HG03442 (cell line): ENCODE measurements at regions not wholly inside any gene's neighbourhood (a gene's known extent, or its start where the extent isn't known, plus 50 kb on each side); places are given as distances from the start of the nearest gene placed in this dataset.
"Not testable (repeated sequence)": the region's sequence is repeated elsewhere in the genome, so short reads cannot be mapped to it uniquely, and the experiment has no call there.

Source experiments
- ATAC-seq: cut with Tn5 transposase; IDR thresholded peaks from one replicate; pipeline ENCODE4 v1.9.1; 2021; ENCODE audit warnings: mild to moderate bottlenecking, moderate library complexity; ENCODE audit not compliant: unreplicated experiment

DNA sequence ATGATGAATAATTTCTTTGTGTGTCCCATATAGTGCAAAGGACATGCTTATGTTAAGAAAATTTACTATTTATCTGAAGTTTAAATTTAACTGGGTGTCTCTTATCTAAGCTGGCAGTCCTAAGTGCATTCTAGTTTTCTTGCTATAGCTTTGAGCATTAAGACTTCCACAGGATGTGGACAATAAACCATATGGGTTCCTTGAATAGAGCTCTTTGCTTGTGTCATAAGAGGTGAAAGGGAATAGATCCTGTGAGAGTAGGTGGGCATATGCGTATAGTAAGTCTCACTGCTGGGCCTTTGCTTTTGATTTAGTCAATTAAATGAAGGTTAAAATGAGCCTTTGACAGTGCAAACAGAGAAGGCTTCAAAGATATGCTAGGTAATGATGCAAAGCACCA is 223.4 kb upstream of the GYPA start:
- ATAC-seq: no peak

DNA sequence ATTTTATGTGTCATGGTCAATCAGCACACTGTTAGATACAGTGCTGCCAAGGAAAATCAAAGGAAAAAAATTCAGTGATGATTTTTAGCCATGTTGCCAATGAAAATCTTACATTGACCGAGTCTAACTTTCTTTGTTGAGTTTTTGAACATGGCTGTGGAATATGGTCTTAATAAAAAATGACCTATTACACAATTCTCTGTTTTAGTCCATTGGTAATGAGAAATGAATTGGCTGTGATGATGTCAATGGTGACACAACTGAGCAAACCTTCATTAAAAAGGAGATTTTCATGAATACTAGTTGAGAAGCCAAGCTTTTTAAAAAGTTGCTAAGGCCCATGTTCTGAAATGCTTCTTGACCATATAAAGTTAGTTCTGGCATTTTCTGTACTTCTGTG is 225.9 kb upstream of the GYPA start:
- no peak for ATAC-seq

DNA sequence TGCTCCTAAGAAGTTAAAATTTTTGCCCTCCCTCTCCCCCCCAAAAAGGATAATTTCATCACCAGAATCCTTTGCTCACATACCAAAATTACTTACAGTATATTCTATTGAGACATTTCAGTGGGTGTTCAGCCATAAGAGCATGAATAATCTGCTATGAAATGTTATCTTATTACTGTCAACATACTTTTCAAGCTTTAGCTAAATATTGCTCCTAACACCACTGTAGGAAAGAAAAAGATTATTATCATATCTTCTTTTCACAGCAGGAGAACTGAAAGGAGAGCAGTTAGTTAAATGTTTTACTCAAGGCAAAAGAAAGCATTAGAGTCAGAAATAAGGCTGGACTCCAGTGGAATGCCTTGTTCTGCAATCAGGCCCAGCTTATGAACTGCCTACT is 231.0 kb upstream of the GYPA start:
- ATAC-seq: no peak

DNA sequence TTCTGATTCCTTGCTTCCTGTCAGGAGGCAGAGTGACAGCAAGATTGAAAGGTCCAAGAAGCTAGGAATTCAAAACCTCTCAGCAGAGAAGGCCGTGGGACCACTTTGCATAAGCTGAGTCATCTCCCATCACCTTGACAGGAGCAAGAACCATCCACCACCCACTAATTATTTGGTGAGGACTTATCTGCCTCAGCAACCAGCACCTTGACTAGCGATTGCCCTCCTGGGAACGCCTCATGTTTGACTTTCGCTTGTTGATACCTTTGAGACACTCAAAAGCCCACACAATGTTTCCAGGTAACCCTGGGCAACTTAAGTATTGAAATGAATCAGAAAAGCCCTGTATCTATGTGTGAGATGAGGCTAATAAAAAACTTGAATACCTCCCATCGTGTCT is 233.5 kb upstream of the GYPA start:
- peak; percentile 94 for ATAC-seq

DNA sequence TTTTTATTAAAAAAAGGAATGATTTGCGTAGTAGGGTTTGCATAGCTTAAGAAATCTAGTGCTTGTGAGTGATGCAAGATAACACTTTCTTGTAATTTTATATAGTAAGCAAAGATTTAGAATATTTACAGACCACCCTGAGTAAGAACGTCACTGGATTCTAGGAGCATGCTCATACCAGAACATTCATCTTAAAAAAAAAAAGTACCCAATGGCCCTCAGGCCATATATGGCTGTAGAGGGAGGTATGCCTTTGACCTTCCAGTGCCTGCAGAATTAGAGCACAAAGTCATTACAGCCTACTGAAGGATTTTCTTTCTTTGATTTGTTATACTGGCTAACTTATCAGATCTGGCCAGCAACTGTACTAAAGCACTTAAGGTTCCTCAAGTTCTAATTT is 236.3 kb upstream of the GYPA start:
- ATAC-seq: no peak

DNA sequence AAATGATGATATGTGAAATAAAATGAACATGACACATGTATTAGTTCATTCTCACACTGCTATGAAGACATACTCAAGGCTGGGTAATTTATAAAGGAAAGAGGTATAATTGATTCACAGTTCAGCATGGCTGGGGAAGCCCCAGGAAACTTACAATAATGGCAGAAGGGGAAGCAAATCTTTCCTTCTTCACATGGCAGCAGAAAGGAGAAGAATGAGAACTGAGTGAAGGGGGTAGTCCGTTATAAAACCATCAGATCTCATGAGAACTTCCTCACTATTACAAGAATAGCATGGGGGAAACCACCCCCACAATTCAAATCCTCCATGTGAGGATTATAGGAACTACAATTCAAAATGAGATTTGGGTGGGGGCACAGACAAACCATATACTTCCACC is 243.9 kb upstream of the GYPA start:
- no peak for ATAC-seq

DNA sequence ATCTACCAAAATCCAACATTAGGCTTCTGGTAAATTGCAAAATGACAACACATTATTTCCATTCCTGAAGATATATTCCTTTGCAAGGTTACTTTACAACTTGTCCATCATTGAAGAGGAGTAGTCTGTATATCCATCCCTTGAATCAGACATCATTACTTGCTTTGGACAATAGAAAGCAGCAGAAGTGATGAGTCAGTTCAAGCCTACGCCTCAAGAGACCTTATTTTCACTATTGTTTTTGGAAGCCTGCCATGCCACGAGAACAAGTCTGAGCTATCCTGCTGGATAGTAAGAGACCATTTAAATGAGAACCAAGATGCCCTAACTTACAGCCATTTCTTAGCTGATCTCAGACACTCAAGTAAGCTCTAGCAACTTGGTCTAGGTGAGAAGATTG is 246.0 kb upstream of the HHIP start:
- ATAC-seq: peak; percentile 86

DNA sequence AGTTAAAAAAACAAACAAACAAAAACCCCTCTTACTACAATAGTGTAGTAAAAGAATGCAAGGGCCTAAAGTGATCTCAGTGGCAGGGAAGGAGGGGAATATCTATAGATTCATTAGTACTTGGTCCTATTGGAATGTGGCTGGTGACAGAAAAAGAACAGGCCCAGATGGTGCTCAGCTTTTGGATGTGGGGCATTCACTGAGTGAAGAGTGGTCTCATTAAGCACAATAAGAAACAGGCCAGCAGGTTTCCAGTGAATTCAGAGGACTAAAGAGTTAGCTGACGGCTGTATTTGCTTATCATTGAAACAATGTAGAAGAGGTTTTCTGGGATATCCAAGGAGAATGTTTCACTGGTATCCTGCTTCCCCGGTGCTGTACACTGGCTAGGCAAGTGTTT is 243.8 kb upstream of the HHIP start:
- ATAC-seq: no peak

DNA sequence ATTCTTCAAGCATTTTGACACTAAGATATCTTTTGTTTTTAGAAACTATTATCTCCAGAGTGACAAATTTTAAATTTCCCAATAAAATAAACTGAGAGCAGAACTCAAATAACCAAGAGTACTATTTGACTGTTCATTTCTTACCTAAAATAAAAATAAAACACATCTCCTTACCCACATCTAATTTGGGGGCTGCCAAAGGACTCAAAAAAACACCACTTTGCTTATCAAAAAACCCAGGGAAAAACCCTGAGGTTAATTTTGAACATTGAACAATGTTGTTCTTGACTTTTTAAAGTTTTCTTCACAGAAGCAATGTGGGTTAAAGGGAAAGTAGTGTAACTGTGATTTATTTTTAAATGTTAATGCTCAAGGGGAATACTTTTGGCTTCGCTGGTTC is 243.0 kb upstream of the HHIP start:
- no peak for ATAC-seq

DNA sequence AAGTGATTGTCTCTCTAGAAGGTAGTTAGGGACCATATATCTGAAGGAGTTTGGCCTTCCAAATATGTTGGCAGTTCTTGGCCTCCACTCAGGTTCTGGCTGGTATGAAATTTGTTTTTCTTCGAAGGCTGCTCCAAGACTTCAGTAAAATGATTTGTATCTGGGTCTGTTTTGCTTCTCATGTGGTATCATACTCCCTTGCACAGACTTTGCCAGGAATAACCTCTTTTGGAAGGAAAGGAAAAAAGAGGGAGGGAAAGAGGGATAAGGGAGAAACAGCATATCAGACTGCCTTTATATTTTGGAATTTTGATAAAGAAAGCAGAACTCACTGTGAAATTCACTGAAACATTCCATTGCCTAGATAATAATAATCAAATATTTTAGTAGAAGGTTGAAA is 242.1 kb upstream of the HHIP start:
- ATAC-seq: no peak

DNA sequence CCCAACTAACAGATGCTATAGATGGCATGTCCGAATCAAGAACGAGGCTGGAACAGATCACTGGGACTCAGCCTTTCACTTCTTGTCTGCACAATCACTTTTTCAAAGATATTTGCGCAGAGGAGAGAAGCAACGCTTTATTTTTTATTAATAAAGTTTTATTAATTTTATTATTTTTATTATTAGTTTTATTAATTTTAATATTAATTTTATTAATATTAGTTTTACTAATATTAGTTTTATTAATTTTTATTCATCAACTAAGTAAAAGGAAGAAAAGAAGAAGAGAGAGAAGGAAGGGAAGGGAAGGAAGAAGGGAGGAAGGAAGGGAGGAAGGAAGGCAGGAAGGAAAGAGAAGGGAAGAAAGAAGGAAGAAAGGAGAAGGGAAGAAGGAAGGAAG is 236.4 kb upstream of the HHIP start:
- no peak for ATAC-seq

DNA sequence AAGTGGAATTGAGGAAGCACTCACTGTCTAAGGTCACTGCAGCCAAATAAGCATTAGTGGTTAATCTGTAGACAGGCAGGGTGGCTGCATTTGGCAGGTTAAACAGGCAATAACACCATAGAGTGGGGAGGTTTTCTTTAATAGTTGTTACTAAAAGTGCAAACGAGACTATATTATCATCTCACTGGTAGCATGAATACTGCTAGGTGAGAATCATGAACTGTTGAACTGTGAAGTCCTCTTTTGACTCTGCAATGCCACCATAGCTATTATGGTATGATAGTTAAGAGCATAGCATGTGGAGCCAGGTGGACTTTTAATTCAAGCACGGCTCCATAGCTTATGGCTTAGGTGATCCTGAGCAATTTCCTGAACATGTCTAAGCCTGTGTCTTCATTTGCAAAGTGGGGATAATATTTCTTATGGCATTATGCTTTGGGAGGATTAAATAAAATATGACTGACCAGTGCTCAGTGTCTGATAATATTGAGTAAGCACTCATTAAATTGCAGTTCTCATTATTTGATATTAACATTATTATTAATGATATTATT is 235.6 kb upstream of the HHIP start:
- ATAC-seq: no peak

DNA sequence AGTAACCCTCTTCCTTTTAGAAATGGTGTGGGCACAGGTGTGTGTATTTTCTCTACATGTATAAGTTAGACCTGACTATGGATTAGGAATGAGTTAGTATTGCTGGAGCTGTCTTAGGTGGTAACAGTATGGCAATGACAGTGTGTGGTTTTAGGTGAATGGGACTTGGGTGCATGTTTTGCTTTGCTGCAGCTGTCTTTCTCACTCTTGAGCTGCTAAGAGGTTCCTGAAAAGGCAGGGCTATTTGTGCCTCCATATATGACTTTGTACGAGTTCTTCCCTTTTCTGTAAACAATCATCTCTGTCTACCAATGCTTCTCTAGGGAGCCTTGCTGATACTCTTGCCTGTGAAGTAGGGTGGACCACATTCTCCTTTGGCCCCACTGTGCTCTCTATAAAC is 234.8 kb upstream of the HHIP start:
- peak; percentile 48 for ATAC-seq

DNA sequence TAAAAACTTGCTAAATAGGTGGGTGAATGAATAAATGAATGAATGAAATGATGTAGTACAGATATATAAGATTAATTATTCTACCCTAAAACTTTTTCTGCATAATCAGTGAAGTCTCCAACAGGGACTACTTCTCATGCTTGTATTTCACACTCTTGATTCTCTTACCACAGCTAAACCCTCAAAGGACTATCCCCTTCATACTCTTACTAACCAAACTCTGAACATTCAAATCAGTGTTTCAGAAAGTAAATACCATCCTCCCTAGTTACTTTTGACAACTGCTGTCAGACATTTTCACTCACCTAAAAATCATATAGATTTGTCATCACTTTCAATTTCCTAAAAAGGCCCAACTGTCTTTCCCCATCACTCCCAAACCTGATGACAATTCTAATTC is 234.3 kb upstream of the HHIP start:
- peak; percentile 69 for ATAC-seq

DNA sequence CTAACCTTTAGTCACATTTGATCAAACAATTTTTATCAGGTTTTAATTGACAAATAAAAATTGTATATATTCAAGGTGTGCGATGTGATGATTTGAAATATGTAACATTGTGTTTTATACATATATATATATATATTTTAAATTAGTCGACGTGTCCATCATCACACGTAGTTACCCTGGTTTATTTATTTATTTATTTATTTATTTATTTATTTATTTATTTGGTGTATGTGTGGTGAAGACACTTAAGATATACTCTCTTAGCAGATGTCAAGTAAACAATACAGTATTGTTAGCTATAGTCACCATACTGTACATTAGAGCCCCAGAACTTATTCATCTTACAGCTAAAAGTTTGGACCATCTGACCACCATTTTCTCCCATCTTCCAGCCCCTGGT is 224.9 kb upstream of the HHIP start:
- ATAC-seq: no peak

DNA sequence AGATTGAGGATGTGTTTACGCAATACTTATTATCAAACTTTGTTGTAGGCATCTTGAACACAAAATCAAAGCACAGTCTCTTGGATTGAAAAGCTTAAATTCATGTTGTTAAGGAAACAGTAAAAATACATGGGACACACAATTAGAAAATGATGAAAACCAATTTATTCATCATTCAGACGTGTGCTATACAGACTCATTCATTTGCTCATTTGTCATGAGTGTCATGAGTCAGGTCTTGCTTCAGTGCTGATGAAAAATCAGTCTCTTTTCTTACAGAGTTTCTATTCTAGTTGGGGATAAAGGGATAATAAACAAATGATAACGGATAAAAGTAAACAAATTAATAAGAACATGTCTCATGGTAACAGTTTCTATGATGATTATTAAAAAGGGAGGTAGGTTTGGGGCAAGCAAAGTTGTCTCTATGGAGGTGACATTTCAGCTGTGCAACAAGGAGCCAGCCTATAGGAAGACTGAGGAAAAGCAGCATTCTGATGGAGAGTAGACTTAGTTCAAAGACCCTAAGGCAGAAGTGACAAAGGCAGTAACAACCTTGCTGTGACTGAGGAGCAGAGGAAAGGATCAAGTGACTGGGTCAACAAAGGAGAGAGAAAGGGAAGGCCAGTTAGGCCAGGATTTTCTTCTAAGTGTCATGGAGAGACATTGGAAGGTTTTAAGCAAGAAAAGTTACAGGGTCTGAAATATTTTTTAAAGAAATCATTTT is 224.0 kb upstream of the HHIP start:
- no peak for ATAC-seq

DNA sequence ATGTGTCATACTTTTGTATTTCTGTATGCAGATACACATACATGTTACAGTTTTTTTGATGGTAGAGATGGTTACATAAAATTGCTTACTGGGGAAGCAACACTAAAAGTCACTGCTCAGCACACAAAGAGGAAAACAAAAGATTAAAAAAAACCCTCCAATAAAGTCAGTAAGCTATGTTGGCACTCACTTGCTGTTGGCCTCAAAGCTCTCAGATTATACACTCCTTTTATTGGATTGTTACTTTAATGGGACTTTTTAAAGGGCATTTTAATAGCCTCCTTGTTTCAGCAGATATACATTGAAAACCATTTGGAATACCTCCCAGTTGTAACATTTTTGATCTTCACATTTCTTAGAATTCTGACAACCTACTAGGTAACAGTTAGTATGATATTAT is 222.0 kb upstream of the HHIP start:
- ATAC-seq: no peak

DNA sequence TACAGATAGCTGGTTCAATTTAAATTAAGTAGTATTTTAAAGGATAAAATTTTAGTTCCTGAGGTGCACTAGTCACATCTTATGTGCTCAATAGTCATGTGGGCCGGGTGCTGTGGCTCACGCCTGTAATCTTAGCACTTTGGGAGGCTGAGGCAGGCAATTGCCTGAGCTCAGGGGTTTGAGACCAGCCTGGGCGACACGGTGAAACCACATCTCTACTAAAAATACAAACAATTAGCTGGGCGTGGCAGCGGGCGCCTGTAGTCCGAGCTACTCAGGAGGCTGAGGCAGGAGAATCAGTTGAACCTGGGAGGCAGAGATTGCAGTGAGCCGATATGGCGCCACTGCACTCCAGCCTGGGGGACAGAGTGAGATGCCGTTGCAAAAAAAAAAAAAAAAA is 219.9 kb upstream of the HHIP start:
- ATAC-seq: not testable (repeated sequence)

DNA sequence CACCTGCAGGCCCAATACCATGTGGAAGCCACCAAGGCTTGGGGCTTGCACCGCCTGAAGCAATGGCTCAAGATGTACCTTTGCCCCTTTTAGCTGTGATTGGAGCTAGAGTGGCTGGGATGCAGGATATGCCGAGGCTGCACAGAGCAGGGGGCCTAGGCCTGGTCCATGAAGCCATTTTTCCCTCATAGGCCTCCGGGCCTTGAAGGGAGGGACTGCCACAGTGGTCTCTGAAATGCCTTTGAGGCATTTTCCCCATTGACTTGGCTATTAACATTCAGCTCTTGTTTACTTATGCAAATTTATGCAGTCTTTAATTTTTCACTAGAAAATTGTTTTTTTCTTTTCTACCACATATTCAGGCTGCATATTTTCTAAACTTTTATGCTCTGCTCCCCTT is 203.2 kb upstream of the HHIP start:
- ATAC-seq: no peak

DNA sequence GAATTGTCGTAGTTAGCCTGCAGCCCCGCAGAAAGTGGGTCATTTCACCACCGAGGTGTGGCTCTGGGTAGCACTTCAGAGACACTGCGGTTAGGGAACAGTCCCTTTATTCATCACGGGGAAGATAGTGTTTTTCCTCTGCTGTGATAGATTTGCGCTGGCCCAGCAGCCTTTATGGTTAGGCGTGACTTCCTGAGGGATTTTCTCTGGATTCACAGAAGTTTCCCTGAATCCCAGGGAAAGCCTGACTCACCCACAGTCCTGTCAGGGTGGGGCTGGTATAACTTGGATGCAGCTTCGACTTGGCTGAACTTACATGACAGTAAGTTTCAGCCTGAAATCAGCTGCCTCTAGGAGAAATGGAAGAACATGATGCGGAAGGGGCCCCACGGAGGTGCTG is 196.3 kb upstream of the HHIP start:
- no peak for ATAC-seq

DNA sequence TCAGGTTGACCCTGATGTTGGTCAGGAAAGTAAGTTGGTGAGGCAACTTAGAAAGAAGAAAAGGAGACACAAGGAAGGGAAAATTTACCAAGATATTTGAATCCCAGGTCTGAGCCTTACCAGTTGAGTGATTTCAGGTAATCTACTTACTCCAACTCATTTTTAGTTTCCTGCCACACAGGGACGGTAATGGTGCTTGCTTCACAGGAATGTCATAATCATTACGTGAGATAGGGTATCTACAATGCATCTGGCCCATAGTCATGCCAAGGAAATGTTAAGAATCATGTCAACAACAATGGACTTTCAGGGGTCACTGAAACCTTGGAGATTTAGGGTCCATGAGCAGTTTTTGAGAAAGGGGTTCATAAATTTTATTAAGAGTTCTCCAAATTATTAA is 195.4 kb upstream of the HHIP start:
- no peak for ATAC-seq

DNA sequence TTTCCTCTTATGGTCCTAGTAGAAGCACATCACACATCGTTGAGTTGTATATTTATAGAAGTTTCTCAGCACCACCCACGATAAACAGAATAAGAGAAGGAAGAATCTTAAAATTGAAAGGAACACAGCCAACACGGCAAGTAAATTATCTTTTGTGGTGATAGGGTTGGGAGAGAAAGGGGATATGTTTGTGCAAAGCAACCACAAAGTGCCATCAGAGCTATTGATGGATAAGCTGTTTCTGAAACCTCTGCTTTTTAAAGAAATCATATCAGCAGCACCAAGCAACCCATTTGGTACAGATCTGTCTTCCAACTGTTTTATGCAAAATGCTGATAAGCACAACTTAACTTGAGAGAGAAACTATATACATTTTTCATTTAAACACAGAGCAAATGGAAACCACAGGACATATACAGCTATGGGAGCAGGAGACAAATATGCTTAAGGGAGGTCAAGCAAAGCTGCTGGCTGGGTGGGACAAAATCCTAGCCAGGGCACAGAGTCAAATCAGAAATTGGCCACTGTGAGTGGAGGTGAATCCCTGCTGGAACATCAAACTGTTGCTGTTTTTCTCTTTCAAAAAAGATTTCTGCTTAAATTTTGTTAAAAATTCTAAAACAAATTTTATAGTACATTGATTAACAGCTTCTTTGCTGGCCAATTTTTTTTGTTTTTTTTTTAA is 194.0 kb upstream of the HHIP start:
- no peak for ATAC-seq

DNA sequence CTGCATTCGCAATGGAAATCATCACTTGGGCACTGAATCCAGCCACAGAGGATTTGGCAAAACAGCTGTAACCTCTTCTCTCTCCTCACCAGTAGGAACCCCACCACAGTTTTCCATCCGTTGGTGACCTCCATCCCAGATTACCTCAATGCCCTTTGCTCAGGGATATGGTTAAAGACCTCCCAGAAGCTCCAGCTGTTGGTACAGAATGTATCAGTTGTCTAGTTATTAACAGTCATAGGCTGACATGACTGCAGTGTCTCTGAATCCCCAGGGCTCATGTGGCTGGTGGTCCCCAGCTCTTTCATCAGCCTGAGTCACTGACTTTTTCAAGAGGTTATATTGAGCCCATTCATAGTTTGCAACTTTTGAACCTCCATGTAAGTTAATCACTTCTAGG is 189.8 kb upstream of the HHIP start:
- ATAC-seq: no peak
